SK-N-SH treated with all-trans-retinoic acid at 6 μM for 48 hours (cell line): ENCODE measurements at regions not wholly inside any gene's neighbourhood (a gene's known extent, or its start where the extent isn't known, plus 50 kb on each side); places are given as distances from the start of the nearest gene placed in this dataset.
"Not testable (repeated sequence)": the region's sequence is repeated elsewhere in the genome, so short reads cannot be mapped to it uniquely, and the experiment has no call there.

ENCODE experiments used
- ATAC-seq: fragments of 200-7000 bp; cut with Tn5 transposase; 3 replicates; pipeline ENCODE4 v1.9.1; 2020; ENCODE audit warnings: mild to moderate bottlenecking, moderate library complexity
- BACH2 ChIP-seq: fragments of 250-450 bp; sonication (Bioruptor Pico); IDR thresholded peaks from 2 replicates; pipeline ENCODE4 v1.9.0; 2021; ENCODE audit warnings: mild to moderate bottlenecking, borderline replicate concordance
- CREB5 ChIP-seq: fragments of 250-450 bp; sonication (Bioruptor Pico); IDR thresholded peaks from 2 replicates; pipeline ENCODE4 v1.5.1; 2020; ENCODE audit warnings: low read depth, mild to moderate bottlenecking, moderate library complexity
- CSDC2 ChIP-seq: fragments of 250-450 bp; sonication (Bioruptor Pico); IDR thresholded peaks from 2 replicates; pipeline ENCODE4 v1.5.0; 2020; ENCODE audit warnings: mild to moderate bottlenecking, moderate library complexity
- CSRNP3 ChIP-seq: fragments of 250-450 bp; sonication (Bioruptor Pico); IDR thresholded peaks from 2 replicates; pipeline ENCODE4 v1.5.1; 2021; ENCODE audit warnings: mild to moderate bottlenecking, moderate library complexity
- ESRRG ChIP-seq: fragments of 250-450 bp; sonication (Bioruptor Pico); IDR thresholded peaks from 2 replicates; pipeline ENCODE4 v1.6.1; 2021; ENCODE audit warnings: mild to moderate bottlenecking
- GLIS3 ChIP-seq: fragments of 250-450 bp; sonication (Bioruptor Pico); IDR thresholded peaks from 2 replicates; pipeline ENCODE4 v1.5.0; 2020; ENCODE audit warnings: mild to moderate bottlenecking, moderate library complexity
- ISL1 ChIP-seq: fragments of 250-450 bp; sonication (Bioruptor Pico); IDR thresholded peaks from 2 replicates; pipeline ENCODE4 v2.1.2; 2022; ENCODE audit warnings: mild to moderate bottlenecking, moderate library complexity
- OSR1 ChIP-seq: fragments of 250-450 bp; sonication (Bioruptor Pico); IDR thresholded peaks from 2 replicates; pipeline ENCODE4 v1.8.0; 2022; ENCODE audit warnings: moderate library complexity, mild to moderate bottlenecking, inconsistent platforms
- PATZ1 ChIP-seq: fragments of 250-450 bp; sonication (Bioruptor Pico); IDR thresholded peaks from 2 replicates; pipeline ENCODE4 v1.8.0; 2020; ENCODE audit warnings: mild to moderate bottlenecking, moderate library complexity, borderline replicate concordance
- POU6F1 ChIP-seq: fragments of 250-450 bp; sonication (Bioruptor Pico); IDR thresholded peaks from 2 replicates; pipeline ENCODE4 v1.8.0; 2021; ENCODE audit warnings: low read depth, mild to moderate bottlenecking, moderate library complexity, borderline replicate concordance
- PPARA ChIP-seq: fragments of 250-450 bp; sonication (Bioruptor Pico); IDR thresholded peaks from 2 replicates; pipeline ENCODE4 v1.5.0; 2020; ENCODE audit warnings: mild to moderate bottlenecking, borderline replicate concordance
- RARB ChIP-seq: fragments of 250-450 bp; sonication (Bioruptor Pico); IDR thresholded peaks from 2 replicates; pipeline ENCODE4 v1.8.0; 2021; ENCODE audit warnings: mild to moderate bottlenecking, moderate library complexity
- SNAI2 ChIP-seq: fragments of 250-450 bp; sonication (Bioruptor Pico); IDR thresholded peaks from 2 replicates; pipeline ENCODE4 v1.5.0; 2020; ENCODE audit warnings: mild to moderate bottlenecking, moderate library complexity
- TCF4 ChIP-seq: fragments of 250-450 bp; sonication (Bioruptor Pico); IDR thresholded peaks from 2 replicates; pipeline ENCODE4 v1.8.0; 2021; ENCODE audit warnings: mild to moderate bottlenecking, moderate library complexity, borderline replicate concordance
- TOX ChIP-seq: fragments of 250-450 bp; sonication (Bioruptor Pico); IDR thresholded peaks from 2 replicates; pipeline ENCODE4 v1.8.0; 2021; ENCODE audit warnings: mild to moderate bottlenecking, moderate library complexity, borderline replicate concordance
- ZC3H10 ChIP-seq: fragments of 250-450 bp; sonication (Bioruptor Pico); IDR thresholded peaks from 2 replicates; pipeline ENCODE4 v1.5.1; 2021; ENCODE audit warnings: mild to moderate bottlenecking, moderate library complexity
- ZFP3 ChIP-seq: fragments of 250-450 bp; sonication (Bioruptor Pico); IDR thresholded peaks from 2 replicates; pipeline ENCODE4 v1.5.0; 2020; ENCODE audit warnings: mild to moderate bottlenecking, moderate library complexity
- ZFP30 ChIP-seq: fragments of 450-650 bp; formaldehyde crosslinking; IDR thresholded peaks from 2 replicates; pipeline ENCODE4 v1.5.0; 2022; ENCODE audit warnings: mild to moderate bottlenecking, moderate library complexity
- ZNF565 ChIP-seq: fragments of 450-650 bp; formaldehyde crosslinking; conservative IDR thresholded peaks from 2 replicates; pipeline ENCODE4 v1.5.0; 2020; ENCODE audit warnings: low read depth, mild to moderate bottlenecking, moderate library complexity

GRCh38 chr7:91358303-91358702 lies 94.1 kb downstream of the FZD1 start:
- TF ChIP-seq RARB (CRISPR knock-in tag) (no peak), SNAI2 (no peak), TOX (CRISPR knock-in tag) (no peak), POU6F1 (CRISPR knock-in tag) (no peak), GLIS3 (CRISPR knock-in tag) (no peak), ESRRG (CRISPR knock-in tag) (no peak), CREB5 (CRISPR knock-in tag) (no peak), CSDC2 (CRISPR knock-in tag) (no peak), CSRNP3 (CRISPR knock-in tag) (no peak), TCF4 (CRISPR knock-in tag) (no peak), OSR1 (CRISPR knock-in tag) (no peak)
- TF ChIP-seq, all 23 proteins: peak for 0
- ATAC-seq = no peak

GRCh38 chr7:91365097-91365496 lies 100.9 kb downstream of the FZD1 start:
- not testable (repeated sequence) for ATAC-seq

GRCh38 chr7:91366091-91366490 lies 101.9 kb downstream of the FZD1 start:
- no peak for ATAC-seq
- TF ChIP-seq PATZ1 (CRISPR knock-in tag) = no peak
- no peak for TF ChIP-seq OSR1 (CRISPR knock-in tag)
- TF ChIP-seq BACH2 (CRISPR knock-in tag) = no peak
- TF ChIP-seq ZFP30 (CRISPR knock-in tag) = no peak
- TF ChIP-seq PPARA (CRISPR knock-in tag) = no peak
- TF ChIP-seq CSRNP3 (CRISPR knock-in tag) = no peak
- TF ChIP-seq CREB5 (CRISPR knock-in tag) = no peak
- no peak for TF ChIP-seq TOX (CRISPR knock-in tag)
- no peak for TF ChIP-seq SNAI2
- no peak for TF ChIP-seq ZNF565 (CRISPR knock-in tag)
- TF ChIP-seq ZFP3 (CRISPR knock-in tag) = no peak
- no peak for TF ChIP-seq ISL1
- TF ChIP-seq TCF4 (CRISPR knock-in tag) = no peak
- no peak for TF ChIP-seq ZC3H10 (CRISPR knock-in tag)
- no peak for TF ChIP-seq GLIS3 (CRISPR knock-in tag)
- no peak for TF ChIP-seq CSDC2 (CRISPR knock-in tag)
- no peak for TF ChIP-seq POU6F1 (CRISPR knock-in tag)
